HCT116 (cell line): ENCODE measurements at regions not wholly inside any gene's neighbourhood (a gene's known extent, or its start where the extent isn't known, plus 50 kb on each side); places are given as distances from the start of the nearest gene placed in this dataset.

ENCODE experiments used
- CBX3 ChIP-seq: IDR thresholded peaks from 2 replicates; pipeline ENCODE4 v1.6.1; 2012; ENCODE audit warnings: low read depth
- CEBPB ChIP-seq: IDR thresholded peaks from 2 replicates; pipeline ENCODE4 v1.6.1; 2012; ENCODE audit warnings: low read depth
- CTCF ChIP-seq, 3 experiments: fragments of 200-600 bp in 1 of 3; sonication (generic) in 1 of 3; IDR thresholded peaks in 2 of 3; conservative IDR thresholded peaks in 1 of 3; 2 replicates each; pipeline ENCODE4 v1.5.1; 2012 to 2017; ENCODE audit warnings: low read depth in 2 of 3, low read length in 2 of 3, antibody characterized with exemption in 1 of 3, borderline replicate concordance in 1 of 3, control low read depth in 1 of 3, mild to moderate bottlenecking in 1 of 3, mixed read lengths in 1 of 3, mixed run types in 1 of 3, moderate library complexity in 1 of 3; ENCODE audit not compliant: insufficient read depth in 1 of 3
- EGR1 ChIP-seq: IDR thresholded peaks from 2 replicates; pipeline ENCODE4 v1.6.1; 2012; ENCODE audit warnings: low read depth
- EZH2 ChIP-seq: fragments of 200-600 bp; sonication (generic); IDR thresholded peaks from 2 replicates; pipeline ENCODE4 v1.6.1; 2017; ENCODE audit warnings: antibody characterized with exemption, mixed run types
- POLR2A ChIP-seq: IDR thresholded peaks from 2 replicates; pipeline ENCODE4 v1.7.0; 2011; ENCODE audit warnings: borderline replicate concordance; ENCODE audit not compliant: insufficient read depth, insufficient read length; ENCODE audit errors: extremely low read depth
- POLR2AphosphoS5 ChIP-seq: IDR thresholded peaks from 2 replicates; pipeline ENCODE4 v1.6.1; 2011; ENCODE audit warnings: mild to moderate bottlenecking, low read depth, low read length, moderate library complexity
- RAD21 ChIP-seq: IDR thresholded peaks from 2 replicates; pipeline ENCODE4 v1.6.1; 2012; ENCODE audit warnings: low read depth, mild to moderate bottlenecking
- SIN3A ChIP-seq: IDR thresholded peaks from 2 replicates; pipeline ENCODE4 v1.6.1; 2012; ENCODE audit warnings: low read depth
- ZFX ChIP-seq: fragments of 450-650 bp; IDR thresholded peaks from 2 replicates; pipeline ENCODE4 v1.6.1; 2017
- ZNF274 ChIP-seq: fragments of 200-500 bp; sonication (Bioruptor generic); IDR thresholded peaks from 2 replicates; pipeline ENCODE4 v1.6.1; 2014; ENCODE audit warnings: mild to moderate bottlenecking, low read depth, low read length, inconsistent platforms

GRCh38 chr6:170091000-170091638 lies 199.8 kb downstream of the DLL1 start:
- TF ChIP-seq CTCF (IDR thresholded peaks at IDR 0.05 in 2 of 3, conservative IDR thresholded peaks at IDR 0.05 in 1 of 3; ENCODE audit: borderline replicate concordance in 1 of 3, insufficient read depth in 1 of 3, low read depth in 2 of 3, low read length in 2 of 3), result no peak
- no peak for TF ChIP-seq RAD21
- TF ChIP-seq CBX3, result no peak
- TF ChIP-seq EZH2, result no peak
- TF ChIP-seq CEBPB, result no peak
- TF ChIP-seq POLR2A, result no peak
- TF ChIP-seq POLR2AphosphoS5, result no peak
- TF ChIP-seq SIN3A, result no peak
- no peak for TF ChIP-seq EGR1
- no peak for TF ChIP-seq ZFX
- no peak for TF ChIP-seq ZNF274
